HG03135 (cell line): ENCODE measurements at regions not wholly inside any gene's neighbourhood (a gene's known extent, or its start where the extent isn't known, plus 50 kb on each side); places are given as distances from the start of the nearest gene placed in this dataset.

Experiments
- ATAC-seq: cut with Tn5 transposase; IDR thresholded peaks from one replicate; pipeline ENCODE4 v1.9.1; 2021; ENCODE audit warnings: mild to moderate bottlenecking, moderate library complexity; ENCODE audit not compliant: unreplicated experiment

DNA sequence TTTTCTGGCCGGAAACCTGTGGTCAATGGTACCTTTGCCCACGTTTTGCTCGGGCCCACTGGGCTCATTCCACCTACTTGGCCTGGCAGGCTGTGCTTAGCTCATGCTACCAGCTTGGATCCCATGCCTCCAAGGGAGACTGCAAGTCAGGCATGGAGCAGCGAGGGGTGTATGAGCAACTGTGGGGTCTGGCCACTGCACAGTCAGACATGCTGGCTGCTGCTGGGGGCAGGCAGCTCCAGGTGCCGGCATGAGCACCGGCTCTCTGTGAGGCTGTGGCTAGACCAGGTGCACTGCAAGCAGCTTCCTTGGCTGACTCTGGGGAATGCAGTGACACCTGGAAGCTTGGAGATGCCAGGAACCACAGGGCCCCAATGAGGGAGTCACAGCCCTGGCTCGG is 161.1 kb upstream of the DUSP10 start:
- ATAC-seq, result no peak

GRCh38 chr1:221900678-221901077 is 158.8 kb upstream of the DUSP10 start:
- ATAC-seq, result no peak

DNA sequence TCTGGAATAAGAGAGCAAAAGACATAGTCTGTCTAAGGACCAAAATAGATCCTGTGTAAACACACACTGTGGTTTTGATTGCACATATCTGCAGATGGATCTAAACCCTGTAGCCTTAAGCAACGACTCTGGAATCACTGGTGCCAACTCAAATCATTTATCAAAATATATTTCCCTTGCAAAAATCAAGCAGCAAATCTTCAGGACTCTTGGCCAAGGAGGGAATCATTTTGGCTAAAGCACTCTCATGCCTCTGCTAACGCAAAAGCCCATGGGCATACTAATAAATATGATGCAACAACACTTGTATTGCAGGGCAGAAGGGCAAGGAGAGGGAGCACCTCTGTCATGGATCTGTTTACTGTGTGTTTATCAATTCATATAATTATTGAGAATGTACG is 155.4 kb upstream of the DUSP10 start:
- ATAC-seq, result no peak

GRCh38 chr1:221892301-221892830 is 150.5 kb upstream of the DUSP10 start:
- ATAC-seq, result no peak

GRCh38 chr1:221891708-221892107 is 149.8 kb upstream of the DUSP10 start:
- ATAC-seq, result no peak

- no peak for ATAC-seq
Observed at GRCh38 chr1:221888801-221889200, 146.9 kb upstream of the DUSP10 start.

- no peak for ATAC-seq
Observed at GRCh38 chr1:221888218-221888617, 146.3 kb upstream of the DUSP10 start.

DNA sequence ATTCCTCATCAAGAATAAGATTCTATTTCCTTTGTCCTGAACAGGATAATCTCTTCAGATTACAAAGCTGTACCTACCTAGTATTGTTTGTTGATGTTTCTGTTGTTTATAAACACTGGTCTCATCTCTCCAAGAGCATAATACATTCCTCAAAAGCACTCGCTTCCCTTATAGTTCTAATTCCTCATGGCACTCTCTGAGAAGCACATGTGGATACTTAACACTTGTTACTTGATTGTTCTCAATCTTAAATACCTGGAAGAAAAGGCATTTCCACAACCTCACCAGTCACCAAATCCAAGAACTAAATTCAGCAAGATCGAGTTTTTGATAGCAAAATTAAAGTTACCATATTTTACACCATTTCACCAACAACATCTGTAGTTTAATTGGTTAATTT is 145.9 kb upstream of the DUSP10 start:
- ATAC-seq, result no peak

- no peak for ATAC-seq
Observed at GRCh38 chr1:221887415-221887746, 145.5 kb upstream of the DUSP10 start.

DNA sequence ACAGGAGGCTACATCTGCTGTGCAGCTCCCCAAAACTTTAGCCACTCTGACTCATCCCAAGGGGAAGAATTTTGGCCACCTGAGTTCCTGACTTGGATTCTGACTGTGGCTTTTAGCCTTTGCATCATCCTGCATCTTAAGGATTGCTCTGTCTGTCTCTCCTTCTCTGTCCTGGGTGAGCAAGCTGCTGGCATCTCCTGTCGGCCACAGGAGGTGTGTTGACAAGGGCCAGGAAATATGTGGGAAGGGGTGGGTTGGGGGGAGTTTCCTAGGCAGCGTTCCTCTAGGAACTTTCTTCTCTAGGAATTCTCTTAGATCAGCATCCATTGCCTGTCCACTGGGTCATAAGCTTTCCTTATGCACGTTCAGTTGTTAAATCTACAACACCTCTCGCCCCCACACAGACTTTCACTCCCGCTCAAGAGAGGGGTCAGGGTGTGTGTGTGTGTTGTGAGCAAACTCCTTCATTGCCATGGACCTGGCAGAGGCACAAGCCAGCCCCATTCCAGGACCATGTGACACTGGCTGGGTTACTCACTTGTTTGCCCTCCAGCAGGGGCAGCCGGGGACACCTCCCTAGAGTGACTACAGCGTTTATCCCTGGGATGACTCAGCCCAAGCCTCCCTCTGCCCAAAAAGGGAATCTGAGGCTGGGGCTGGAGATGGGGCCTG is 145.0 kb upstream of the DUSP10 start:
- no peak for ATAC-seq

DNA sequence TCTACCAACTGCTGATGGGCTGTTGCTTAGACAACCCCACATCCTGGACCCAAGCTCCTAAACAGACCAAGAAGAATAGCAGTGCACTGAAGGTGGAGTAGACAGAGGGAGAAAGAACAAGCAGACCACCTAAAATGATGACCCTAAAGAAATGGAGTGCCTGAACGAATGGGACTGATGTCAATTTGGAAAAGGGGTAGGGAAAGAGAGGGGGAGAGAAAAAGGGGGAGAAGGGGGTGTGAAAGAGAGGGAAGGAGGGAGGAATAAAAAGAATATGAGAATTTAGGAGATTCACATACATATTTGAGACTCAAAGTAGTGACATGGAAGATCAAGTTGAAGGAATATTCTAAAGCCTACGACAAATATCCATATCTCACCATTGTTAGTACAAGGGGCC is 144.4 kb upstream of the DUSP10 start:
- no peak for ATAC-seq

DNA sequence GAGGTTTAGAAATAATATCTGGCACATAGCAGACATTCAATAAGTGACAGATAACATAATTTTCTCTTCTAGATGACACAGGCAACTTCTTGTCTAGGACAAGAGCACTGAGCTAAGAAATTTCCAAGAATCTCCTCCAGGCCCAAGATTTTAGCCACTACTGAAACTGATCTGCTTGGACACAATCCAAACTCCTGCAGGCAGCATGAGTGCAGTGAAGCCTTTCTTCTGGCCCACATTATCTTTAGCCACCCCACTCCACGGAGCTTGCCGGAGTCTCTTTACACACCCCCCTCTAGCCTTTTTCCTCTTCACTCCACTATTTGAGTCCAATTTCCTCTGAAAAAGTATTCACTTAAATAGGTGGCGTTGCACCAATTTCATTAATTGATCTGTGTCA is 142.9 kb upstream of the DUSP10 start:
- no peak for ATAC-seq

DNA sequence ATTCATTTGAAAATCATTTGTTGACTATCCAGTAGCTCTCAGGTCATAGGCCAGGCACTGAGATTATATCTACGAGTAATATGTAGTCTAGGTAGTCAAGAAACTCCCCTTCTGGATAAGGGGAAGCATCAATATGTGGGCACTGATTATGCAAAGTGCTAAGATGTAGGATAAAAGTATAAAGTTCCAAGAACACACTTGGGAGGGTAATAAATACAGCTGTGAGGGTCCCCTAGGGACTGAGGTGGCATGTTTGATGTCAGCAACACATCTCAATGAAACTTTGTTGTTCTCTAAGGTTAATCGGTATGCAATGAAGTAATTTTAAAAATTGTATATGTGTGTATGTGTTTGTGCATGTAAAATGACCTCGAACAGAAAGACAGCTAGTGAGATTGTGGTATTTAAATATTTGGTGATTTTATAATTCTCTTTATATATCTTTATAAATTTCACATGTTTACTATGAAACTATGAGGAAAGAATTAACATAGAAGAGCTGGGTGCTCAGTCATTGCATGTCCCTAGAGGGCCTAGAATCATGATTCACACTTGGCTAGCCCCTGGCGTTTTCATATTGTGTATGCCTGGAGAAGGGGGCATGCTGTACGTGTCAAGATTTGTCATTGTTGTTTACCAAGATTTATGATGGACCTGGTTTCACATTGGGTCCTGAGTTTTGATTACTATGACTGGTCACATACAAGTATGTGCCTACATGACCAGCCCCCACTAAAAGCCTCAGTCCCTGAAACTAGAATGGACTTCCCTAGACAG is 140.1 kb upstream of the DUSP10 start:
- no peak for ATAC-seq

DNA sequence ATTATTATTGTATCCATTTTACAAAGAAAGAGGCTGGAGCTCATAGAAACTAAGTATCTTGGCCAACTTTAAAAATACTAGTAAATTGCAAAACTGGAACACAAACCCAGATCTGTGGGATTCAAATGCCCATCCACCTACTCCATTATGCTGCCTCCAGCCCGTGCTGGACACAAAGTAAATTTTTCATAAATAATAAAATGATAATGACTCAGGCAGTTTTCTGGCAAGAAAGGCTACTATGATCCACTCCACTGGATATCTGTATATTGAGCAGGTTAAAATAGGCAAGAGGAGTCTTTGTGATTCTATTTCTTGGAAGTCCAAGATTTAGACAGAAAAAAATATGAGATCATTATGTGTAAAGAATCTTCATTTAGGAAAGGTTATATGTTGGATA is 138.3 kb upstream of the DUSP10 start:
- ATAC-seq, result no peak

GRCh38 chr1:221878134-221878533 is 136.2 kb upstream of the DUSP10 start:
- ATAC-seq, result peak; percentile 65

- no peak for ATAC-seq
Observed at GRCh38 chr1:221877311-221877710, 135.4 kb upstream of the DUSP10 start.

GRCh38 chr1:221875004-221875330 is 133.1 kb upstream of the DUSP10 start:
- no peak for ATAC-seq

- ATAC-seq, result no peak
Observed at GRCh38 chr1:221874285-221875003, 132.6 kb upstream of the DUSP10 start.

GRCh38 chr1:221873673-221874072 is 131.8 kb upstream of the DUSP10 start:
- ATAC-seq, result no peak

- ATAC-seq, result no peak
Observed at GRCh38 chr1:221871056-221871455, 129.2 kb upstream of the DUSP10 start.

DNA sequence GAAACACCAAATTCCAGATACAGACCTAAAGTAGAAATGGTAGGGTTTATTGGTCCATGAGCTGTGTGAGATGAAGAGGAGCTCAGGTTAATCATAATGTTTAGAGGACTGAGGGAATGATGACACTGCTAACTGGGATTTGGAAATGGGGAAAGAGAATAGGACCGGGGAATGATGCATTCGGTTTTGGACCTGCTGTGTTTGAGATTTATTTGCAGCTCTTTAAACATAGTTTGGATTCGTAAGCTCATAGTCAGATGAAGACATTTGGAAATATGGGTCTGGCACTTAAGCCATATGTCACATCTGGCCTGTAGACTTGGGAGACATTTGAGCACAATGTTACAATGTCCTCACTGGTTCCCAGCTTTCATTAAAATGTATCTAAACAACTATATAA is 127.9 kb upstream of the DUSP10 start:
- ATAC-seq, result no peak
